ENCODE measurements at regions not wholly inside any gene's neighbourhood (a gene's known extent, or its start where the extent isn't known, plus 50 kb on each side); places are given as distances from the start of the nearest gene placed in this dataset.
"Not testable (repeated sequence)": the region's sequence is repeated elsewhere in the genome, so short reads cannot be mapped to it uniquely, and the experiment has no call there.

- POLR2A ChIA-PET, CTCF ChIA-PET: not testable (repeated sequence)
Observed at GRCh38 chr3:197459571-197459970, 96.2 kb downstream of the BDH1 start.

DNA sequence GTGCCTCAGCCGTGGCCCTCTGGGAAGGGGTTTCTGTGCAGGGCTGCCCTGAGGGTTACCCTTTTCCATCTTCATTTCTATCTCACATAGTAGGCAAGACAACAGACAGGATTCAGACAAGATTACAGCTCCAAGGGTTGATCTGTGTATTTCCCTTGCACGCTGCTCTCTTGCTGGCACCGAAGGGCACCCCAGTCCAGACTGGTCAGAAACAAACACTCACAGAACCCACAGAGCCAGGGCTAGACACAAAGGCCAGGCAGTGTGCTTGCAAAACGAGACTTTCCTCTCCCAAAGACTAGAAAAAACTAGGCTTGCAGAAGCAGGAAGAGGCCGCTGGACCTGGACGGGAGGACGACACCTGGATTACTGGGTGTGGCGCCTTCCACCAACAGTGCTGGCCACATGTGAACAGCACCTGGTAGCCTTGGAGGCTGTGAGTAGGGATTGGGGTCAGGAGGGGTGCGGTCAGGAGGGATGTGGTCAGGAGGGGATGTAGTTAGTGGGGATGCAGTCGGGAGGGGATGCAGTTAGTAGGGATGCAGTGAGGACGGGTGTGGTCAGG, 96.8 kb downstream of the BDH1 start:
- ChIA-PET POLR2A (no interaction called here), CTCF (no interaction called here)

DNA sequence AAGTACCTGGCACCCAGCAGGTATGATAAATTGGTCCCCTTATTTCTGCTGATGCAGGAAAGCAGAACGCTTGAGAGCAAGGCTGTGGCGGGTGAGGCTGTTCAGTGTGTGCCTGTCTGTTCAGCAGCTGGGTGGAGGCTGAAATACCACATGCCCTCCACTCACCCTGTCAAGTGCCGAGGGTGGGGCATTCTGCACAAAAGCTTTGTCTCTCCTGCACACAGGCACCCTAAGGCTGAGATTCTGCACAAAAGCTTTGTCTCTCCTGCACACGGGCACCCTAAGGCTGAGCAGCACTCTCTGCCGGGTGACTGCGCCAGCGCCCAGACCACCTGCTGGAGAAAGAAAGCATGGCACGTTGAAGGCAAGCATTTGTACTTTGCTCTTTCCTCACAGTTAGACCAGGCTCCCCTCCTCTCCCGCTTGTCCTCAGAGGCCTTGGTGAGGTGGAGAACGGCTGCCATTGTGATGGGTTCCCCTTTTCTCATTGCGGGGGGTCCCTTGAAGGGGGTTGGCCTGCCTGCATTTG, 97.5 kb downstream of the BDH1 start:
- ChIA-PET CTCF (interaction anchor here (0.6 to 0.8 kb wide), 5 partner anchors 17 to 227 kb away, joined by 3 to 4 read pairs (median 4); no protein-coding TSS in a partner anchor), POLR2A (no interaction called here)

- CTCF ChIA-PET, result no interaction called here
- POLR2A ChIA-PET, result no interaction called here
Observed at GRCh38 chr3:197456261-197457091, 99.3 kb downstream of the BDH1 start.

DNA sequence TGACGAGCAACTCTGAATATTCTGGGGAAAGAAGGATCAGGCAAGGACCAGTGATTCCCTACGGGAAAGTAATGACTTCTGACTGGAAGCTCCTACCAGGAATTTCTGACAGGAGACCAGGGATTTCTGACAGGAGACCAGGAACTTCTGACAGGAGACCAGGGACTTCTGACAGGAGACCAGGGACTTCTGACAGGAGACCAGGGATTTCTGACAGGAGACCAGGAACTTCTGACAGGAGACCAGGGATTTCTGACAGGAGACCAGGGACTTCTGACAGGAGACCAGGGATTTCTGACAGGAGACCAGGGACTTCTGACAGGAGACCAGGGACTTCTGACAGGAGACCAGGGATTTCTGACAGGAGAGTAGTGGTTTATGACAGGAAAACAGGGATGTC, 100.9 kb downstream of the BDH1 start:
- POLR2A ChIA-PET, result not testable (repeated sequence)

GRCh38 chr3:197454014-197454413, 101.8 kb downstream of the BDH1 start:
- CTCF ChIA-PET, result interaction anchor here (1.2 kb wide), 1 partner anchor 196 kb away, joined by 5 read pairs; no protein-coding TSS in a partner anchor
- POLR2A ChIA-PET, result no interaction called here

More for the DNA sequence above, 100.9 kb downstream of the BDH1 start:
- CTCF ChIA-PET, result interaction anchor here (0.6 kb wide), 1 partner anchor 177 kb away, joined by 3 read pairs; no protein-coding TSS in a partner anchor

- ChIA-PET CTCF (no interaction called here), POLR2A (no interaction called here)
Observed at GRCh38 chr3:197450810-197451209, 105.0 kb downstream of the BDH1 start.

DNA sequence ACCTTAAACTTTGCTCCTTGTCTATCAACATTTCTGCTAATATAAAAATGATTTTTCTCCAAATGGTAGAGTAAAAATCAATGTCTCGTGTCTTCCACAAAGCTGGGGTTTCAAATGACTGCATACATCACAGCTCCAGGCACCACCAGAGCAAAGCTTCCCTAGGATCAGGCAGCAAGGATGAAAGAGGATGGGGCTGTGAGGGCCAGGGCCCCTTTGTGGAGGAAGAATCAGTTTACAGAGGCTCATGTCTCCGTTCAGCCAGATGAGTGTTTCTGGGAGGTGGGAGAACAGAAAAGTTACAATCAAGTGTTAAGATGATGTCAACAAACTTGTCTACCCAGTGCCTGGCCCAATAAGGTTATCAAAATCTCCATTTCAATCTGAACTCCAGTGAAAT, 105.5 kb downstream of the BDH1 start:
- ChIA-PET CTCF (no interaction called here), POLR2A (no interaction called here)

GRCh38 chr3:197449181-197449580, 106.6 kb downstream of the BDH1 start:
- POLR2A ChIA-PET, CTCF ChIA-PET: not testable (repeated sequence)

DNA sequence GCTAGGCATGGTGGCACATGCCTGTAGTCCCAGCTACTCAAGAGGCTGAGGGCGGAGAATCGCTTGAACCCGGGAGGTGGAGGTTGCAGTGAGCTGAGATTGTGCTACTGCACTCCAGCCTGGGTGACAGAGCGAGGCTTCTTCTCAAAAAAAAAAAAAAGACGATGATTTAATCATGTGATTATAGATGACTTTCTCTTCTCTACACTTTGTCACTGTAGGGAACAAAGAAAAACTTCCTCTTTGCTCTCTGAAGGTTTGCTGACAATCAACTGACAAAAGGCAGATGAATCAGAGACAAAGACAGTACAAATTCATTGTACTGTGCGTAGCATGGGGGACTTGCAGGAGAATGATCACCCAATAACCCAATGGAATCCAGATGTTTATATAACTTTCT, 108.0 kb downstream of the BDH1 start:
- POLR2A ChIA-PET, CTCF ChIA-PET: not testable (repeated sequence)

DNA sequence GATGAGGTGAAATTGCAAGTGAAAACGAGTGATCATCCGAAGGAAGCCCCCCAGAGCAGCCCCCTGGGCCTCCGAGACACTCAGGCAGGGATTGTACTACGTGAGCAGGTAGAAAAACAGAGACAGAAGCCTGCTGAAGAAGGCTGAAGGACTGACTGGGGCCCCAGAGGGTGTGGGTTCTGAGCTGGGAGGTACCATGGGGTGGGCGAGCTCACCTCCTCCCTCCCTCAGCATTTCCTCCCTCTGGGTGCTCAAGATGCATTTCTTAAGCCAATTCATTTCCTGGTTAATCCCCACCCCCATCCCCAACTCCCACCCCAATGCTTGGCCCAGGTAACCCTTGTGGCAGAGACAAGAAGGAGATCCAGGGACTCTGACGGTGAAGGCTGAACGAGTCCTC, 108.7 kb downstream of the BDH1 start:
- ChIA-PET CTCF (no interaction called here), POLR2A (no interaction called here)

- ChIA-PET POLR2A (no interaction called here), CTCF (no interaction called here)
Observed at GRCh38 chr3:197446700-197447056, 109.1 kb downstream of the BDH1 start.

DNA sequence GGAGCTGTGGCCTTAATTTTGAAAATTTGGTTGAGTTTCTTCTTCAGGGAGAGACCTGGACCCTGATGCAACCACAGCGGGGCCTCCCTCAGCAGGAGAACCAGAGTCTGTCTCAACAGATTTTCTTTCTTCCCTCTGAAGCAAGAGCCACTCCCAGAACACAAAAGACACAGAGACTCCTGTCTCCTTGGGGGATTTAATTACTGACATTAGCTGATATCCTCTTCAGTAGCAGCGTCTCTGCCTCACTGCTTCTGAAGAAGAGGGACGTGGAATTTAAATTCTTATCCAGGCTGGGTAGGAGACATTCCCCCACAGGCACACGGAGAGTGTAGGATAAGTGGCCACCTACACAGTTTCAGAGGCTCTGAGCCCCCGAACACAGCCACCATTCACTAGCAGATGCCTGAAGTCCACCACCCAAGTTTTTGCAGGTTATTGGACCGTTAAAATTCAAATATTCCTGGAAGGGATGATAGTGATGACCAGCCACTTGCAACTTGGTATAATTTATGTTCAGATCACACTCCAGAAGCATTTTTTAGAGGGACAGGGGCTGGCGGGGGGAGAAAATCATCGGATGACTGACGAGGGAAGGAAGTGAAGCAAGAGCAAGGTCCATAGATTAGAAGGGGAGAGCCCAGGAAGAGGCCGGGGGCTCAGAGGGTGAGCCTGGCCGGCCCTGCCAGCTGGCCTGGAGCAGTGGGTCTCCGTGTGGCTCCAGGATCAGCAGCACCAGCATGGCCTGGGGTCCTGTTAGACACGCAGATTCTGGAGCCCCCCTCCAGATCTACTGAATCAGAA, 109.7 kb downstream of the BDH1 start:
- CTCF ChIA-PET, result no interaction called here

GRCh38 chr3:197444793-197445379, 110.9 kb downstream of the BDH1 start:
- ChIA-PET POLR2A (no interaction called here), CTCF (no interaction called here)

More for the DNA sequence above, 109.7 kb downstream of the BDH1 start:
- POLR2A ChIA-PET, result no interaction called here

- ChIA-PET CTCF (no interaction called here), POLR2A (no interaction called here)
Observed at GRCh38 chr3:197443506-197443905, 112.3 kb downstream of the BDH1 start.

GRCh38 chr3:197440717-197441303, 115.0 kb downstream of the BDH1 start:
- ChIA-PET POLR2A (no interaction called here), CTCF (interaction anchor here (0.6 kb wide), 1 partner anchor 17 kb away, joined by 4 read pairs; no protein-coding TSS in a partner anchor)

DNA sequence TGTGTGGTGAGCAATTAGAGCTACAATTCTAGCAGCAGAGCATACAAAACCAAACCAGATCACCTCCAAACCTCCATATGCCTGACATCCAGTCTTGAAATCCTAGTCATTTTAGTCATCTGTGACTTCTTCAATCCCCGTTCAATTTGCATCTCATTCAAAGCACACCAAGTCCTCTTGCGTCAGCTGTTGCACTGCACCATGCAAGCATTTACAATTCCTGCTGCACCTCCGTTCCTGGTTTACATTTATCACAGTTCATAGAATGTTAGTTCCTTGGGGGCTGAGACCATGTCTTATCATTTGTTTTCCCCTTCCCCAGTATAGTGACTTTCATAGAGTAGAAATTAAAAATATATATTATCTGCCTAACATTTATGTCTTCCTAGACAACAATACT, 116.9 kb downstream of the BDH1 start:
- ChIA-PET POLR2A (no interaction called here), CTCF (no interaction called here)

DNA sequence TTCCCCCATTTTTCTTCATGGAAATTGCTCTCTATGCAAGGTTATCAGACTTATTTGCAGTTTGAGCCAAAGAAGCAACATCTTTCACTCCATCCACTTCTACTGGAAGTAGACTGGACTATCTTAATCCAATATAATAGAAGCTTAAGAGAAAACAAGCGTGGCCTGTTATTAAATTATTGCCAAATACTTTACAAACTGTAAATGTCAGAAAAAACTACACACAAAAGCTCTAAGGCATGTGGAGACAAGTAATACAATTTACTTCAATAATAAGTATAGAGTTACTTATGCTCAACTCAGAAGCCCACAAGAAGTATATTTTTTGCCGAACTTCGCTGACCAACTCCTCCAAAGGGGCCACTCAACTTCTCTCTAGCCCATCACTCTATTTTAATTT, 120.3 kb downstream of the BDH1 start:
- POLR2A ChIA-PET, result no interaction called here
- CTCF ChIA-PET, result interaction anchor here (0.6 kb wide), 1 partner anchor 80 kb away, joined by 4 read pairs; no protein-coding TSS in a partner anchor

DNA sequence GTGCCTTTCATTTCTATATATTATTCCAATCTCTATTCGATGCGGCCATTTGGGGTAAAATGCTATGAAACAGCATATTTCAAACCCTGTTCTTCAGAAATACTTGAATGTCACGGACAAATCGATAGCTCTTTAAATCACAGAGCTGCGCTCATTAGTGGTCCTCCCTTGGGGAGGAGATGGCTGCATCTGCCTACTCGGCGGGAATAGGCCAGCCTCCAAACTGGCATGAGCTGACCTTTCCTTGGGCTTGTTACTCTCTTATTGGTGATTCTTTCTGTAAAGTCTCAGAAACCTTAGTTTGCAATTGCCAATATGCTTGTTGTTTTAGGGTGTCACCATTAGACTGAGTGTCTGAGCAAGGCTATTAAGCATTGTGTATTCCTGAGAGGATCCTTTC, 120.9 kb downstream of the BDH1 start:
- ChIA-PET CTCF (interaction anchor here (0.6 kb wide), 1 partner anchor 80 kb away, joined by 4 read pairs; no protein-coding TSS in a partner anchor), POLR2A (no interaction called here)
